ENCODE measurements at regions not wholly inside any gene's neighbourhood (a gene's known extent, or its start where the extent isn't known, plus 50 kb on each side); places are given as distances from the start of the nearest gene placed in this dataset.
A peak's percentile ranks its signal among the peaks of the same experiment; 100 is the strongest.

GRCh38 chr5:128836571-128836970 is 128.7 kb upstream of the SLC27A6 start:
- Histone ChIP-seq H3K4me1 (no peaks in the 10 kb centered on the region), H3K27ac (no peak overlapping the region), H3K27me3 (no peaks in the 10 kb centered on the region), H3K9me3 (no peaks in the 10 kb centered on the region), H3K36me3 (no peaks in the 10 kb centered on the region), H3K4me3 (no peak overlapping the region)
- TF ChIP-seq POLR2A (IDR thresholded peaks at IDR 0.05) (no peak), CTCF (IDR thresholded peaks at IDR 0.05) (no peak)
- intact Hi-C loops (cut with DNase I): no loop called here
- no peak for DNase-seq
- 39 to 47% methylated on average over 5 of the region's 5 CpGs for WGBS, 2 donors

GRCh38 chr5:128838623-128839022 is 126.7 kb upstream of the SLC27A6 start:
- Histone ChIP-seq H3K27ac (no peak overlapping the region), H3K36me3 (no peaks in the 10 kb centered on the region), H3K4me1 (no peaks in the 10 kb centered on the region), H3K4me3 (no peak overlapping the region), H3K9me3 (no peaks in the 10 kb centered on the region), H3K27me3 (no peaks in the 10 kb centered on the region)
- TF ChIP-seq POLR2A (IDR thresholded peaks at IDR 0.05) (no peak), CTCF (IDR thresholded peaks at IDR 0.05) (no peak)
- intact Hi-C loops (cut with DNase I): no loop called here
- DNase-seq: no peak

- Histone ChIP-seq H3K36me3 (no peaks in the 10 kb centered on the region), H3K4me1 (no peaks in the 10 kb centered on the region), H3K9me3 (no peaks in the 10 kb centered on the region), H3K27ac (no peak overlapping the region), H3K4me3 (no peak overlapping the region), H3K27me3 (no peaks in the 10 kb centered on the region)
- intact Hi-C loops (cut with DNase I): loop anchor here (5.0 kb wide), 1 partner anchor 620 kb away; no protein-coding TSS in a partner anchor
- no peak for DNase-seq
- TF ChIP-seq CTCF (IDR thresholded peaks at IDR 0.05) (no peak), POLR2A (IDR thresholded peaks at IDR 0.05) (no peak)
Observed at GRCh38 chr5:128842241-128842640, 123.0 kb upstream of the SLC27A6 start.

GRCh38 chr5:128844354-128844923 is 120.8 kb upstream of the SLC27A6 start:
- no peak overlapping the region for H3K4me3 ChIP-seq
- intact Hi-C loops (cut with DNase I): loop anchor here (5.0 kb wide), 1 partner anchor 622 kb away; no protein-coding TSS in a partner anchor
- TF ChIP-seq CTCF (IDR thresholded peaks at IDR 0.05): peak in 4 of 6 experiments; percentile 18 to 52 (median 31)
- no peak for TF ChIP-seq POLR2A (IDR thresholded peaks at IDR 0.05)
- no peak for DNase-seq
- 21 to 27% methylated on average over 2 of the region's 2 CpGs for WGBS, 2 donors
- no peak overlapping the region for H3K27ac ChIP-seq
- no peaks in the 10 kb centered on the region for H3K4me1 ChIP-seq
- peaks cover 0 to 10% (median 3%) of the 10 kb centered on the region in 3 donors for H3K9me3 ChIP-seq
- H3K27me3 ChIP-seq: no peaks in the 10 kb centered on the region
- no peaks in the 10 kb centered on the region for H3K36me3 ChIP-seq

GRCh38 chr5:128850049-128850448 is 115.2 kb upstream of the SLC27A6 start:
- TF ChIP-seq CTCF (IDR thresholded peaks at IDR 0.05) (no peak), POLR2A (IDR thresholded peaks at IDR 0.05) (no peak)
- Histone ChIP-seq H3K9me3 (peaks cover 0 to 20% (median 3%) of the 10 kb centered on the region in 3 donors), H3K4me3 (no peak overlapping the region), H3K27me3 (no peaks in the 10 kb centered on the region), H3K27ac (no peak overlapping the region), H3K4me1 (no peaks in the 10 kb centered on the region), H3K36me3 (no peaks in the 10 kb centered on the region)
- intact Hi-C loops (cut with DNase I): no loop called here
- DNase-seq: no peak

Data from esophagus squamous epithelium (tissue), 5 donors.